OCI-LY1 (cell line): ENCODE measurements at regions not wholly inside any gene's neighbourhood (a gene's known extent, or its start where the extent isn't known, plus 50 kb on each side); places are given as distances from the start of the nearest gene placed in this dataset.

ENCODE experiments used
- H2AFZ ChIP-seq: fragments of 200-600 bp; sonication (generic), shearing (Covaris generic); 2 replicates; pipeline ENCODE4 v1.6.0; 2014; ENCODE audit warnings: antibody characterized with exemption, mild to moderate bottlenecking, low read length
- H3F3A ChIP-seq: fragments of 200-600 bp; sonication (generic), shearing (Covaris generic); 2 replicates; pipeline ENCODE4 v1.6.0; 2014; ENCODE audit warnings: mild to moderate bottlenecking, antibody characterized with exemption, low read length, moderate library complexity; ENCODE audit not compliant: insufficient read depth
- H3K27ac ChIP-seq: fragments of 200-600 bp; sonication (generic); 2 replicates; pipeline ENCODE4 v1.5.1; 2014; ENCODE audit warnings: low read length, mixed run types, mild to moderate bottlenecking, low read depth; ENCODE audit not compliant: poor library complexity, severe bottlenecking
- H3K27me3 ChIP-seq: fragments of 200-600 bp; sonication (generic); 2 replicates; pipeline ENCODE4 v1.6.0; 2014; ENCODE audit warnings: antibody characterized with exemption, mild to moderate bottlenecking, low read length, moderate library complexity; ENCODE audit not compliant: insufficient read depth
- H3K36me3 ChIP-seq: fragments of 200-600 bp; sonication (generic); 2 replicates; pipeline ENCODE4 v1.6.1; 2014; ENCODE audit warnings: mild to moderate bottlenecking, antibody characterized with exemption, low read length, moderate library complexity, mixed read lengths; ENCODE audit not compliant: insufficient read depth
- H3K4me1 ChIP-seq: fragments of 200-600 bp; sonication (generic); 2 replicates; pipeline ENCODE4 v1.5.1; 2014; ENCODE audit warnings: mild to moderate bottlenecking, low read length, moderate library complexity; ENCODE audit not compliant: insufficient read depth, severe bottlenecking
- H3K4me2 ChIP-seq: fragments of 200-600 bp; sonication (generic), shearing (Covaris generic); 2 replicates; pipeline ENCODE4 v1.6.1; 2014; ENCODE audit warnings: low read length
- H3K4me3 ChIP-seq: fragments of 200-600 bp; sonication (generic); 2 replicates; pipeline ENCODE4 v1.5.1; 2014; ENCODE audit warnings: low read length, low read depth, mild to moderate bottlenecking, mixed read lengths; ENCODE audit not compliant: poor library complexity, severe bottlenecking
- H3K79me2 ChIP-seq: fragments of 200-600 bp; shearing (Covaris generic); 2 replicates; pipeline ENCODE4 v1.6.1; 2016; ENCODE audit warnings: mixed run types, low read length, mixed read lengths; ENCODE audit not compliant: insufficient read depth
- H3K9ac ChIP-seq: fragments of 200-600 bp; sonication (generic), shearing (Covaris generic); 2 replicates; pipeline ENCODE4 v1.6.1; 2014; ENCODE audit warnings: mild to moderate bottlenecking, low read length, mixed read lengths
- H3K9me2 ChIP-seq: fragments of 200-600 bp; sonication (generic), shearing (Covaris generic); 2 replicates; pipeline ENCODE4 v1.6.1; 2014; ENCODE audit warnings: low read depth, mild to moderate bottlenecking, low read length, mixed read lengths
- H3K9me3 ChIP-seq: fragments of 200-600 bp; shearing (Covaris generic); 2 replicates; pipeline ENCODE4 v1.6.1; 2014; ENCODE audit warnings: low read length, mixed read lengths
- H4K20me1 ChIP-seq: fragments of 200-600 bp; sonication (generic), shearing (Covaris generic); 2 replicates; pipeline ENCODE4 v1.6.0; 2016; ENCODE audit warnings: mild to moderate bottlenecking, low read length; ENCODE audit not compliant: insufficient read depth
- EZH2 ChIP-seq: fragments of 200-600 bp; sonication (generic), shearing (Covaris generic); IDR thresholded peaks from 2 replicates; pipeline ENCODE4 v1.8.0; 2017; ENCODE audit warnings: borderline replicate concordance, mixed run types, mild to moderate bottlenecking, antibody characterized with exemption, low read length, moderate library complexity, mixed read lengths
- TF ChIP-seq, protein P1 (sequence below): fragments of 200-600 bp; sonication (generic), shearing (Covaris generic); IDR thresholded peaks from 2 replicates; pipeline ENCODE4 v1.5.1; 2017; ENCODE audit warnings: mild to moderate bottlenecking, antibody characterized with exemption, low read length, moderate library complexity, mixed read lengths

GRCh38 chr18:42620657-42621056 is 494.8 kb downstream of the RIT2 start:
- H3K4me1 ChIP-seq: no peaks in the 10 kb centered on the region
- no peaks in the 10 kb centered on the region for H4K20me1 ChIP-seq
- no peak overlapping the region for H2AFZ ChIP-seq
- no peak overlapping the region for H3K4me3 ChIP-seq
- no peaks in the 10 kb centered on the region for H3K36me3 ChIP-seq
- H3K9me2 ChIP-seq: no peaks in the 10 kb centered on the region
- H3K79me2 ChIP-seq: no peaks in the 10 kb centered on the region
- H3K27ac ChIP-seq: no peak overlapping the region
- H3F3A ChIP-seq: no peaks in the 10 kb centered on the region
- no peaks in the 10 kb centered on the region for H3K9me3 ChIP-seq
- TF ChIP-seq, protein P1, sequence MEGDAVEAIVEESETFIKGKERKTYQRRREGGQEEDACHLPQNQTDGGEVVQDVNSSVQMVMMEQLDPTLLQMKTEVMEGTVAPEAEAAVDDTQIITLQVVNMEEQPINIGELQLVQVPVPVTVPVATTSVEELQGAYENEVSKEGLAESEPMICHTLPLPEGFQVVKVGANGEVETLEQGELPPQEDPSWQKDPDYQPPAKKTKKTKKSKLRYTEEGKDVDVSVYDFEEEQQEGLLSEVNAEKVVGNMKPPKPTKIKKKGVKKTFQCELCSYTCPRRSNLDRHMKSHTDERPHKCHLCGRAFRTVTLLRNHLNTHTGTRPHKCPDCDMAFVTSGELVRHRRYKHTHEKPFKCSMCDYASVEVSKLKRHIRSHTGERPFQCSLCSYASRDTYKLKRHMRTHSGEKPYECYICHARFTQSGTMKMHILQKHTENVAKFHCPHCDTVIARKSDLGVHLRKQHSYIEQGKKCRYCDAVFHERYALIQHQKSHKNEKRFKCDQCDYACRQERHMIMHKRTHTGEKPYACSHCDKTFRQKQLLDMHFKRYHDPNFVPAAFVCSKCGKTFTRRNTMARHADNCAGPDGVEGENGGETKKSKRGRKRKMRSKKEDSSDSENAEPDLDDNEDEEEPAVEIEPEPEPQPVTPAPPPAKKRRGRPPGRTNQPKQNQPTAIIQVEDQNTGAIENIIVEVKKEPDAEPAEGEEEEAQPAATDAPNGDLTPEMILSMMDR: no peak
- no peak for TF ChIP-seq EZH2
- no peak overlapping the region for H3K4me2 ChIP-seq
- H3K27me3 ChIP-seq: no peaks in the 10 kb centered on the region
- H3K9ac ChIP-seq: no peak overlapping the region

DNA sequence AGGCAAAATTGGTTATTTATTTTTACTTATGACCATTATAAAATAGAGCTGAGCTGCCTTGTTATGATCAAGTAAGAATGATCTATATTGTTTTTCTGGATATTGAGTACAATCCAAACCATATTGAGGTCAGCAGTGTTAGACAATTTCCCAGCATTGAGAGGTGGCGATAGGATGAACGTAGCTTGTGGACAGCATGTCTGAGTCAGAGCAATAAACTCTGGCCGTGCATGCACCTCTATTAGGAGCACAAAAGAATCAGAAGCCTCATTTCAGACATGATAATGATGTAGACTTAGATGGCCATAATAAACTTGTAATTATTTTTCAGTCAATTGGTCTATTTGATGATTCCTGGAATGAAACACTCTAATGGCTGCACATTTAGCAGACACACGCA is 491.6 kb downstream of the RIT2 start:
- TF ChIP-seq, protein P1: no peak
- TF ChIP-seq EZH2: no peak
- H3K79me2 ChIP-seq: no peaks in the 10 kb centered on the region
- H3K9me3 ChIP-seq: no peaks in the 10 kb centered on the region
- no peaks in the 10 kb centered on the region for H3F3A ChIP-seq
- no peaks in the 10 kb centered on the region for H3K9me2 ChIP-seq
- H3K4me2 ChIP-seq: no peak overlapping the region
- H2AFZ ChIP-seq: no peak overlapping the region
- no peak overlapping the region for H3K27ac ChIP-seq
- no peaks in the 10 kb centered on the region for H4K20me1 ChIP-seq
- no peaks in the 10 kb centered on the region for H3K4me1 ChIP-seq
- no peak overlapping the region for H3K9ac ChIP-seq
- no peak overlapping the region for H3K4me3 ChIP-seq
- H3K27me3 ChIP-seq: no peaks in the 10 kb centered on the region
- H3K36me3 ChIP-seq: no peaks in the 10 kb centered on the region

DNA sequence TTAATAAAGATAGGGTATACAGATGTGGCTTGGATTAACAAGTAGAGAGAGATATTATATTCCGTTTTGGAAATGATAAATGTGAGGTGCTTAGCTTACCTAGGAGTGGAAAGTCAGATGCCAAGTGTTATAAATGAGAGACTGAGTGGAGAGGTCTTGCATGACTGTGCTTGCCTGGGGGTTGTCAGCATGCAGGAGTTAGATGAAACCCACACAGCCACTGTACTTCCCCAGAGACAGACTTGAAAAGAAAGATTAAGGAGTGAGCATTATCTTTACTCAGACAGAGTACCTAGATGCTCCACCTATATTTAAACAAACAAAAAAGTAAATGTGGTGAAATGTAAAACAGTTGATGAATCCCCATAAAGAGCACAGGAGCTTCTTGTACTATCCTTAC is 482.7 kb downstream of the RIT2 start:
- no peak for TF ChIP-seq EZH2
- TF ChIP-seq, protein P1: no peak
- no peaks in the 10 kb centered on the region for H3K9me3 ChIP-seq
- H3K4me2 ChIP-seq: no peak overlapping the region

More for the DNA sequence above, 482.7 kb downstream of the RIT2 start:
- no peak overlapping the region for H2AFZ ChIP-seq
- no peaks in the 10 kb centered on the region for H3K36me3 ChIP-seq
- H4K20me1 ChIP-seq: no peaks in the 10 kb centered on the region
- no peak overlapping the region for H3K27ac ChIP-seq
- no peaks in the 10 kb centered on the region for H3K27me3 ChIP-seq
- no peak overlapping the region for H3K9ac ChIP-seq
- H3K4me1 ChIP-seq: no peaks in the 10 kb centered on the region
- no peaks in the 10 kb centered on the region for H3K9me2 ChIP-seq
- no peaks in the 10 kb centered on the region for H3K79me2 ChIP-seq
- H3K4me3 ChIP-seq: no peak overlapping the region
- no peaks in the 10 kb centered on the region for H3F3A ChIP-seq
